H9 (cell line): ENCODE measurements at regions not wholly inside any gene's neighbourhood (a gene's known extent, or its start where the extent isn't known, plus 50 kb on each side); places are given as distances from the start of the nearest gene placed in this dataset.

Experiments used
- DNase-seq: peaks from one replicate; pipeline ENCODE4 v3.0.0-alpha.2; 2017
- H2AFZ ChIP-seq: one replicate; pipeline ENCODE4 v1.6.1; 2013; ENCODE audit warnings: mild to moderate bottlenecking, low read length, control low read depth, moderate library complexity
- H2AK5ac ChIP-seq: 2 replicates; pipeline ENCODE4 v1.6.1; 2013; ENCODE audit warnings: low read length, control low read depth, mixed read lengths; ENCODE audit not compliant: insufficient read length
- H2BK120ac ChIP-seq: one replicate; pipeline ENCODE4 v1.6.1; 2013; ENCODE audit warnings: low read depth, mild to moderate bottlenecking, low read length, control low read depth, inconsistent platforms; ENCODE audit not compliant: poor library complexity, severe bottlenecking
- H2BK12ac ChIP-seq: 2 replicates; pipeline ENCODE4 v1.6.1; 2013; ENCODE audit warnings: low read length, control low read depth, mixed read lengths, low read depth; ENCODE audit not compliant: insufficient read length
- H2BK15ac ChIP-seq: 2 replicates; pipeline ENCODE4 v1.6.1; 2013; ENCODE audit warnings: low read depth, low read length, control low read depth
- H2BK20ac ChIP-seq: one replicate; pipeline ENCODE4 v1.6.1; 2013; ENCODE audit warnings: low read depth, mild to moderate bottlenecking, low read length, control low read depth, inconsistent platforms; ENCODE audit not compliant: poor library complexity, severe bottlenecking
- H2BK5ac ChIP-seq: 2 replicates; pipeline ENCODE4 v1.6.1; 2013; ENCODE audit warnings: low read length, control low read depth, mixed read lengths; ENCODE audit not compliant: insufficient read length
- H3K14ac ChIP-seq: 2 replicates; pipeline ENCODE4 v1.6.1; 2013; ENCODE audit warnings: low read length, control low read depth; ENCODE audit not compliant: insufficient read depth
- H3K18ac ChIP-seq: 2 replicates; pipeline ENCODE4 v1.6.1; 2013; ENCODE audit warnings: low read depth, mild to moderate bottlenecking, mixed read lengths, low read length, control low read depth; ENCODE audit not compliant: insufficient read length
- H3K23ac ChIP-seq: 2 replicates; pipeline ENCODE4 v1.6.1; 2013; ENCODE audit warnings: low read length, control low read depth, mixed read lengths, low read depth; ENCODE audit not compliant: insufficient read length
- H3K23me2 ChIP-seq: 2 replicates; pipeline ENCODE4 v1.6.1; 2013; ENCODE audit warnings: low read depth, mild to moderate bottlenecking, mixed read lengths, low read length, control low read depth; ENCODE audit not compliant: insufficient read length, poor library complexity, severe bottlenecking
- H3K27ac ChIP-seq: 2 replicates; pipeline ENCODE4 v1.5.1; 2013; ENCODE audit warnings: low read length, control low read depth, mixed read lengths, low read depth; ENCODE audit not compliant: insufficient read length
- H3K27me3 ChIP-seq: 2 replicates; pipeline ENCODE4 v1.6.1; 2013; ENCODE audit warnings: low read length, control low read depth, inconsistent platforms; ENCODE audit not compliant: insufficient read depth
- H3K4ac ChIP-seq: 2 replicates; pipeline ENCODE4 v1.6.1; 2013; ENCODE audit warnings: low read depth, mild to moderate bottlenecking, control low read depth, inconsistent platforms, low read length, moderate library complexity
- H3K4me1 ChIP-seq: 2 replicates; pipeline ENCODE4 v1.6.1; 2013; ENCODE audit warnings: low read length, control low read depth, inconsistent platforms; ENCODE audit not compliant: insufficient read depth
- H3K4me2 ChIP-seq: 2 replicates; pipeline ENCODE4 v1.6.1; 2013; ENCODE audit warnings: low read length, control low read depth, mixed read lengths; ENCODE audit not compliant: insufficient read length, insufficient read depth
- H3K56ac ChIP-seq: 2 replicates; pipeline ENCODE4 v1.6.1; 2013; ENCODE audit warnings: low read depth, mild to moderate bottlenecking, mixed read lengths, low read length, control low read depth; ENCODE audit not compliant: insufficient read length
- H3K79me1 ChIP-seq: 2 replicates; pipeline ENCODE4 v1.6.1; 2013; ENCODE audit warnings: low read depth, mild to moderate bottlenecking, moderate library complexity, low read length, control low read depth, inconsistent platforms; ENCODE audit not compliant: insufficient read depth, poor library complexity, severe bottlenecking
- H3K79me2 ChIP-seq: 2 replicates; pipeline ENCODE4 v1.6.1; 2013; ENCODE audit warnings: low read length, control low read depth, inconsistent platforms; ENCODE audit not compliant: insufficient read depth
- H3K9ac ChIP-seq: 2 replicates; pipeline ENCODE4 v1.6.1; 2013; ENCODE audit warnings: low read length, control low read depth, mixed read lengths; ENCODE audit not compliant: insufficient read length; ENCODE audit errors: extremely low read depth
- H3K9me3 ChIP-seq: one replicate; pipeline ENCODE4 v1.6.1; 2013; ENCODE audit warnings: low read depth, low read length, inconsistent platforms; ENCODE audit not compliant: control insufficient read depth
- H3T11ph ChIP-seq: one replicate; pipeline ENCODE4 v1.6.1; 2013; ENCODE audit warnings: mild to moderate bottlenecking, low read length, control low read depth, inconsistent platforms
- H4K20me1 ChIP-seq: one replicate; pipeline ENCODE4 v1.6.1; 2013; ENCODE audit not compliant: control insufficient read depth, insufficient read length, insufficient read depth
- H4K5ac ChIP-seq: 2 replicates; pipeline ENCODE4 v1.6.1; 2013; ENCODE audit warnings: low read depth, mild to moderate bottlenecking, mixed read lengths, low read length, control low read depth; ENCODE audit not compliant: insufficient read length
- H4K8ac ChIP-seq: replicated peaks from 2 replicates; pipeline ENCODE4 v1.6.1; 2013; ENCODE audit warnings: low read length, control low read depth, mixed read lengths, low read depth; ENCODE audit not compliant: insufficient read length
- H4K91ac ChIP-seq: 2 replicates; pipeline ENCODE4 v1.6.1; 2013; ENCODE audit warnings: low read depth, mild to moderate bottlenecking, moderate library complexity, mixed read lengths, low read length, control low read depth; ENCODE audit not compliant: insufficient read length
- H3K27ac Mint-ChIP-seq, 3 experiments: 2 replicates in 2 of 3; 3 replicates in 1 of 3; pipeline ENCODE4 v1.8.0; 2020 to 2021; ENCODE audit warnings: mixed read lengths in 3 of 3, mild to moderate bottlenecking in 1 of 3, moderate library complexity in 1 of 3
- H3K27me3 Mint-ChIP-seq: 2 replicates; pipeline ENCODE4 v1.8.0; 2021; ENCODE audit warnings: low read depth, mild to moderate bottlenecking, moderate library complexity, mixed read lengths
- H3K36me3 Mint-ChIP-seq, 3 experiments: 2 replicates in 2 of 3; 3 replicates in 1 of 3; pipeline ENCODE4 v1.8.0; 2020 to 2021; ENCODE audit warnings: low read depth in 3 of 3, mixed read lengths in 3 of 3; ENCODE audit not compliant: insufficient read depth in 1 of 3
- H3K4me1 Mint-ChIP-seq, 2 experiments: 2 replicates each; pipeline ENCODE4 v1.8.0; 2020; ENCODE audit warnings: mixed read lengths in 2 of 2
- H3K4me3 Mint-ChIP-seq, 2 experiments: 2 replicates in 1 of 2; 3 replicates in 1 of 2; pipeline ENCODE4 v1.8.0; 2020 to 2021; ENCODE audit warnings: mild to moderate bottlenecking in 2 of 2, mixed read lengths in 2 of 2, moderate library complexity in 1 of 2
- H3K9me3 Mint-ChIP-seq, 2 experiments: 2 replicates in 1 of 2; 3 replicates in 1 of 2; pipeline ENCODE4 v1.8.0; 2020; ENCODE audit warnings: mild to moderate bottlenecking in 2 of 2, mixed read lengths in 2 of 2, moderate library complexity in 1 of 2
- CTCF ChIP-seq: fragments of 200-600 bp; sonication (generic); conservative IDR thresholded peaks from 3 replicates; pipeline ENCODE4 v1.8.0; 2021; ENCODE audit warnings: antibody characterized with exemption, mild to moderate bottlenecking

GRCh38 chr15:69510556-69510955, 57.9 kb downstream of the RPLP1 start:
- DNase-seq = no peak
- H3K27ac ChIP-seq = no peak overlapping the region
- H3K14ac ChIP-seq = no peak overlapping the region
- H3K4ac ChIP-seq = no peak overlapping the region
- H3K79me1 ChIP-seq = no peaks in the 10 kb centered on the region
- no peak overlapping the region for H4K5ac ChIP-seq
- no peak overlapping the region for H2AFZ ChIP-seq
- H3K4me2 ChIP-seq = no peak overlapping the region
- H3K23me2 ChIP-seq = no peaks in the 10 kb centered on the region
- H2AK5ac ChIP-seq = no peak overlapping the region
- H3K9me3 ChIP-seq = no peaks in the 10 kb centered on the region
- H3K79me2 ChIP-seq = no peaks in the 10 kb centered on the region
- Mint-ChIP-seq H3K27ac (no peak overlapping the region), H3K27me3 (no peaks in the 10 kb centered on the region; the same call in 1 of the 2 replicates), H3K4me3 (no peak overlapping the region), H3K9me3 (peaks cover 4 to 5% of the 10 kb centered on the region in 2 experiments; a peak in 3 of 5 replicates), H3K36me3 (peaks cover 0 to 6% (median 0%) of the 10 kb centered on the region in 3 experiments; a peak in 3 of 7 replicates), H3K4me1 (no peaks in the 10 kb centered on the region)
- H2BK12ac ChIP-seq = no peak overlapping the region
- H3K18ac ChIP-seq = no peak overlapping the region
- H3K56ac ChIP-seq = no peak overlapping the region
- no peak overlapping the region for H2BK20ac ChIP-seq
- H2BK5ac ChIP-seq = no peak overlapping the region
- TF ChIP-seq CTCF = no peak
- no peaks in the 10 kb centered on the region for H3K27me3 ChIP-seq
- no peak overlapping the region for H4K8ac ChIP-seq
- no peak overlapping the region for H4K91ac ChIP-seq
- no peak overlapping the region for H2BK15ac ChIP-seq
- no peak overlapping the region for H3T11ph ChIP-seq
- H4K20me1 ChIP-seq = no peaks in the 10 kb centered on the region
- no peak overlapping the region for H3K23ac ChIP-seq
- H3K9ac ChIP-seq = no peak overlapping the region
- H3K4me1 ChIP-seq = no peaks in the 10 kb centered on the region
- H2BK120ac ChIP-seq = no peak overlapping the region
